HG03432 (cell line): ENCODE measurements at regions not wholly inside any gene's neighbourhood (a gene's known extent, or its start where the extent isn't known, plus 50 kb on each side); places are given as distances from the start of the nearest gene placed in this dataset.
A peak's percentile ranks its signal among the peaks of the same experiment; 100 is the strongest.

Experiments
- ATAC-seq: cut with Tn5 transposase; IDR thresholded peaks from one replicate; pipeline ENCODE4 v1.9.1; 2021; ENCODE audit warnings: mild to moderate bottlenecking, moderate library complexity; ENCODE audit not compliant: unreplicated experiment

GRCh38 chr6:133818320-133818719, 70.6 kb upstream of the TCF21 start:
- ATAC-seq, result no peak

- no peak for ATAC-seq
These were observed 68.7 kb upstream of the TCF21 start for GRCh38 chr6:133820208-133820607.

- no peak for ATAC-seq
These were observed 61.1 kb upstream of the TCF21 start for GRCh38 chr6:133827766-133828165.

GRCh38 chr6:133833949-133834359, 55.0 kb upstream of the TCF21 start:
- no peak for ATAC-seq

DNA sequence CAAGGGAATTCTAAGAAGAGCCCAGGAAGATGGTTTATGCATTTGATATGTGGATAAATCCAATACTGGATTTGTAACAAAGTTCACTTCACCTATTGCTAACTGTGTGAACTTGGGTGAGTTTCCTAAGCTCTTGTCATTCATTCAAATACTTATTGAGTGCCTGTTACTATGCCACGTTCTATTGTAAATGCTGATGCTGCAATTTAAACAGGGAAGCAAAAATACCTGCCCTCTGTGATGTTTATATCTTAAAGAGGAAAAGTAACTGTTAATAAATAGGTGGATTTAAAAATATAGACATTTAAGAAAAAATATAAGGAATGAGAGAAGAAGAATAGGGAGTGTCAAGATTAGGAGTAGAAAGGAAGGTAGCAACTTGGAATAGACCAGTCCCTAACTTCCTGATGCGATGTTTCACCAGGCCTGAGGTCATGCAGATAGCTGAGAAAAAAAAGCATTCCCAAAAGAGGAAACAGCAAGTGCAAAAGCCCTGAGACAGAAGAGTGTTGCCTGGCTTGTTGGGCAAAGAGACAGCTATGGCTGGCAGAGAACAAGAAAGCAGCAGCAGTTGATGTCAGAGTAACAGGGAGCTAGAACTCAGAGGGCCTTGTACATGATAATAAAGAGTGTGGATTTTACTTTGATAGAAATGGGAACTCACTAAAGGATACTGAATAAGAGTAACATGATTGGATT, 54.3 kb upstream of the TCF21 start:
- ATAC-seq, result no peak

DNA sequence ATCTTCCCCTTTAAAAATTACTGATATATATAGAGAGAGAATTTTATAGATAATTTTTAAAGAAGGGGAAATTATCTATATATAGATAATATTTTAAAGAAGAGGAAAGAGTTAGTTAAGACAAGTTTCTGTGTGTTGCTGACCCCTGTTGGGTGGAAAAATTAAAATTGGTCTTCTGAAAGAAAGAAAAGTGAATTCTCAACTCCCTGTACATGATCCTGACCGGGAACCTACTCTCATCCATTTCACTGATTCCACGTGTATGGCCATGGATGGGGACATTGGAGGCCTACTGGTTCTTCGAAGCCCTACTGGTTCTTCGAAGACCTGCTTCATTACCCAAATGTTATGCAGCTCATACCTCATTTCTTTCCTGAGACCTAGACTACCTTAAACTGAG, 53.0 kb upstream of the TCF21 start:
- no peak for ATAC-seq

DNA sequence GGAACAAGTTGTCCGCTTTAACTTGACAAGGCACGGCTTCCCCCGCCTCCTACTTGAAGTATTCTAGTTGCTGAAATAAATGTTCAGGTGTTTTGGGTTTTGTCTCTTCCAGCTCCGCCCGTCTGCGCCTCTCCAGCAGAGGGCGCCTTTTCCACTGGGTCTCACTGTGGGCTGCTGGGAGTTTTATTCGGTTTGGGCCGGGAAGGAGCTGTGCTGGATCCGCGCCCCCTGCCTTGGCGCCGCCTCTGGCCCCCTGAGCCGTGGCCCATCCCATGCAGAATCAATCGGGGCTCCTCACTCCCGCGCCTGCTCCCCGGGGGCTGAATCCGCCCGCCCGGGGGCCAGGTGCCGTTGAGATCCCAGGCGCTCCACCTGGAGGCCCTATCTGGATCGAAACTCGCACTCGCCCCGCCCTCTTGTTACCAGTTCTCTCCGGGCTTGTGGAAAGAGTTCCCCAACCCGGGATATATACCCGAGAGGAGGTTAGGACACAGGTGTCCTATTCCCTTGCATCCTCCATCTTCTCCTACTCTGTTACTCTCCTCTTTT, 51.0 kb upstream of the TCF21 start:
- peak; percentile 90 for ATAC-seq
